ENCODE measurements at regions not wholly inside any gene's neighbourhood (a gene's known extent, or its start where the extent isn't known, plus 50 kb on each side); places are given as distances from the start of the nearest gene placed in this dataset.

GRCh38 chr1:208419746-208420420, 175.7 kb upstream of the PLXNA2 start:
- DNase-seq (ENCODE audit: low read depth): no peak

DNA sequence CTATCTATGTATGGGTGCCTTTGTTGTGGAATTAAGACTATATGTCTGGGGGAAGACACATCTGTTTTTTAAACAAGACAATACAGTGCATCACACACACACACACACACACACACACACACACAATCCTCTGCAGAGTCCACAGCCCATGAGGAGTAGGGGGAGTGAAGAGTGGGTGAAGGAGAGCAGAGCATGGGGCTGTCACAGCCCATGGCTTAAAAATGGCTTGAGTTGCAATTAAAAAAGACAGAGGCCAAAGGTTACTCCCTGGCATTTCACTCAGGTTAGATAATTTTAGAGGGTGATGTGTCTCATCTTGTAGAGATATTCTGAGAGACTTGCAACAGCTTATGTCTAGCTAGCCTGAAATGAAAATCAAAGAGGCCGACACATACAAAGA, 176.5 kb upstream of the PLXNA2 start:
- DNase-seq (ENCODE audit: low read depth): no peak

- DNase-seq (ENCODE audit: low read depth): no peak
Observed at GRCh38 chr1:208421486-208421885, 177.3 kb upstream of the PLXNA2 start.

GRCh38 chr1:208423526-208423925, 179.3 kb upstream of the PLXNA2 start:
- no peak for DNase-seq (ENCODE audit: low read depth)

DNA sequence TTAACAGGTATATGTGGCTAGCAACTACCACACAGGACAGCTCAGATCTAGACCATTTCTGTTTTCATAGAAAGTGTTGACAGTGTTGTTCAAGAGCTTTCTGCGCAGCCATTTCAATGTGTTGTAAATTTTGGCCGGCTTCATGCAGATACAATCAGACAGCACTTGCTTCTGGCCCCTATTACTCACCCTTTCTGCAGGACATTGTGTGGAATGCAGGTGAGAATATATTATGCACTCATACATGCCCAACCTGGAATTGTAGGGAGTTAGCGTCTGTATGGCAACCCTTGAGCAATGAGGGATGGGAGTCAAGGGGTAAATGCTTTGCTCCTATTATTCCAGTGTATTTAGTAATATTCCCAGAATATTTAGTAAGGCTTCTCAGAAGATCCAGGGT, 180.9 kb upstream of the PLXNA2 start:
- no peak for DNase-seq (ENCODE audit: low read depth)

DNA sequence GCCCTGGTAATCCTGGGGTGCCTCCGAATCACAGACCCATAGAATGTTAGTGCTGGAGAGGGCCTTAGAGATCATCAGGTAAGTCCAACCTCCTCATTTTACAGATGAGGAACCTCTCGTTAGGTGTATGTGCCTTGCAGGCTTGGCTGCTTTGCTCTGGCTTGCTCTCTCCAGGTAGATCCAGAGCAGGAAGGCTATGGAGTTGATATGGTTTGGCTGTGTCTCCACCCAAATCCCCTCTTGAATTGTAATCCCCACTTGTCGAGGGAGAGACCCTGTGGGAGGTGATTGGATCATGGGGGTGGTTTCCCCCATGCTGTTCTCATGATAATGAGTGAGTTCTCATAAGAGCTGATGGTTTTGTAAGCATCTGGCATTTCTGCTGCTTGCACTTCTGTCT, 186.0 kb upstream of the PLXNA2 start:
- DNase-seq (ENCODE audit: low read depth): no peak

DNA sequence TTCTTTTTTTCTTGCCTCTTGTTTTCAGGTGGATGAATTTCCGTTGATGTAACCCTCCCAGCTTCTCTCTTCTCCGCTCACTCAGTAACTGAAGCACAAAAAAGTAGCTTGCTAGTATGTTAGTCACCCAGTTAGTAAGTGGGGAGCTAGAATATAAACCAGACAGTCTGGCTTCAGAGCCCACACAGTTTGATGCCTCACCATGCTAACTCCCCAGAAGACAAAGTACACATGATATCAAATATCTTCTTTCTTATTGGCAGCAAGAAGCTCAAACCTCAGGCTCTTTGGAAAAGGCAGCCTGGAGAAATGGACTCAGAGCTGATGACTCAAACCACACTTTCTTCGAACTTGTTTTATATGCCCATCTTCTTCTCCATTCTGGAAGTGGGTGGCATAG, 187.5 kb upstream of the PLXNA2 start:
- no peak for DNase-seq (ENCODE audit: low read depth)

- no peak for DNase-seq (ENCODE audit: low read depth)
Observed at GRCh38 chr1:208432346-208432745, 188.2 kb upstream of the PLXNA2 start.

GRCh38 chr1:208433086-208433485, 188.9 kb upstream of the PLXNA2 start:
- DNase-seq (ENCODE audit: low read depth): no peak

DNA sequence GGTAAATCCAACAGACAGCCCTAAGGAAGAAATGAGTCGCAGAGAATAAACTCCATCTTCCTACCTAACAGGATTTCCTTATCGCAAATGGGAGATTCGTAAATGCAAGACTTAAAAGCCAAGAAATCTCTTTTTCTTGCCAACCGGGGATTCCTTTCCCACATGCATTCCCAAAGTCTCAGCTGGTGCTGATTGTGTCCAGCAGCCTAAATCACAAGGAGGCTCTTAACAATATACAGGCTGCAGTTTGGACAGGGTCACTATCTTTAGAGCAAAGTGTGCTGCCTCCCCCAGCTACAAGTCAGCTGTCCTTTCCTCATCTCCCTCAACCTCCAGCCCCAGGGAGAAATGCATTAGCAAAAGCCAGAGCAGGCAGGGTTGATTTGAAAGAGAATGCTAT, 189.8 kb upstream of the PLXNA2 start:
- DNase-seq (ENCODE audit: low read depth): no peak

GRCh38 chr1:208437401-208437800, 193.2 kb upstream of the PLXNA2 start:
- no peak for DNase-seq (ENCODE audit: low read depth)

DNA sequence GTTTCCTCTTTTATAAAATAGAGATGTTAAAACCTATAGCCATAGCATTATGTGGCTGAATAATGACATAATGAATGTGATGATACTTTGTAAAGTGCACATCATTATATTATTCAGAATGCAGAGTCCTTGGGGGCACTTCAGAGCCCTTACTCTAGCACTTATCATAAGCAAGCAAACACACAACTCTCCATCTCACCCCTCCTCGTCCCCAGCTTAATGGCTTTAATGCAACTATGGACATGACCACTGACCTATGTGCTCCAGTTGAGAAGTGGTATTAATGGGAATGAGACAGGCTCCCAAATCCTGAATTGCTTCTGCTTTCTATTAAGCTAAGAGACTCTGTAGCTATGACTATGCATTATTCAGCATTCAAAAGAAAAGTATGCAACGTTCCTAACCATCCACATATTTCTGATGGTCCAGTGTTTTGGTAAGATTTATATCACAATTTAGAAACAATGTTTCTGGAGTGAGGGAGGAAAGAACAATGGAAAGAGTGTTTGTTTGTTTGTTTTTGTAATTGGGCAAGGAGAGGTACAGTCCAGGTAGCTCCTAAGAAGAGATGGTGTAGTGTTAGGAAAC, 194.0 kb upstream of the PLXNA2 start:
- DNase-seq (ENCODE audit: low read depth): no peak

GRCh38 chr1:208445758-208446203, 201.6 kb upstream of the PLXNA2 start:
- no peak for DNase-seq (ENCODE audit: low read depth)

DNA sequence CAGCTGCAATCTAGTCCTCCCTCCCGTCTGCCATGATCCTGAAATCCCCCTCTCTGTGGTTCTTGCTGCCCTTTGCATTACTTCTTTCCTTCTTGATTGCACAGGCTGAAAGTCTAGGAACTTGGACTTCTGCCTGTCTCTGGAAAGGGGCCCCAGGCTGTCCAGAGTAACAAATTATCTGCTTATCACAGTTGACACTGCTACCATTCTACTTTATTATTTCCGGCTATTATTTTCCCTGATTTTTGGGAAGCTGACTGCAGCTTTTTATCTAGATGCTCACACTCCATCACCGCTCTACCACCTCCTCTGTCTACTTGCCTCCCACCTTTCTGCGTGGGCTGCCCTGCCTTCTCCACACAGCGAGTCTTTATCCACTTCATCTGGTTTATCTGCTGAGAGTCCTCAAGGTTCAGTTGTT, 202.1 kb upstream of the PLXNA2 start:
- no peak for DNase-seq (ENCODE audit: low read depth)

DNA sequence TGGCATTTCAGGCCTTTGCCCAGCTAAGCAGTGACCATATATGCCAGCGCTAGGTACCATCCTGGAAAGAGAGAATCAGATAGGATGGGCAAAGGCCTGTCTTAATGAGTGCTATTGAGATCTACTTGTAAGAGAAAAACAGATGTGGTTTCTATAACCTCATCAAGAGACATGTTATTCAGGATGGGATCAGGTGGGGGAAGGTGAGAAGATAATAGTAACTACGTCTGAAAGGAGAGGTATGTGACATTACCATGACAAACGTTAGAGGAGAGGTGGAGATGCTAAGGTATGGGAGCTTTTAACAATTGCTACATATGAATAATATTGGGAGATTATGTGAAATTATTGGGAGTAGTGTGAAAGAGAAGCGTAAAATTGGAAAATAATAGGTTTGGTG, 204.2 kb upstream of the PLXNA2 start:
- DNase-seq (ENCODE audit: low read depth): no peak

- DNase-seq (ENCODE audit: low read depth): no peak
Observed at GRCh38 chr1:208449951-208450350, 205.8 kb upstream of the PLXNA2 start.

- no peak for DNase-seq (ENCODE audit: low read depth)
Observed at GRCh38 chr1:208450958-208451357, 206.8 kb upstream of the PLXNA2 start.

DNA sequence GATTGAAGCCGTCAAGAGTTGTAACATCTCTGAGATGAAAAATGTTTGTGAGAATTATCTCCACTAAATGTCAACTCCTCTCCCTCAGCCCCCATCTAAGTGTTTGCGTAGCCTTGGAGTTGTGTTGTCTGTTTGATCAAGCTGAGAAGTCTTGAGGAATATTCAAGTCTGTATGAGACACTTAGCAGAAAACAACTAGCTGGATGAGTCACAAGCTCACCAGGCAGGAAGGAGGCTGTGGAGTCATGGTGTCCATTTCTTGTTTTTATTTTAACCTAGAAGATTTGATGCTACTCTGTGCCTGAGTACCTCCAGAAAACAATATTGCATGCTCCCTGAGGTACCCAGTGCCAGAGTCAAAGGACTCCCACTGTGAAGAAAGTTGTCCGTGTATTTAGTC, 211.6 kb upstream of the PLXNA2 start:
- no peak for DNase-seq (ENCODE audit: low read depth)

DNA sequence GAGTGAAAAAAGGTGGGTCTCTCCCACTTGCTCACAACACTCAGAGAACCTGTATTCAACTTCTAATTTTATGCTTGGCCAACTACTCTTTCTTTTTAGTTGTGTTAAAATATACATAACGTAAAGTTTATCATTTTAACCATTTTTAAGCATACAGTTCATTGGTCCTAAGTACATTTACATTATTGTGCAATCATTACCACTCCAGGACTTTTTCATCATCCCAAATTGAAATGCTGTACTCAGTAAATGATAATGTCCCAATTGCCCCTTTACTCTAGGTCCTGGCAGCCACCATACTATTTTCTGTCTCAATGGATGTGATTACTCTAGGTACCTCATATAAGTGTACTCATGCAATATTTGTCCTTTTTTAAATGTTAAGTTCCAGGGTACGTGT, 212.3 kb upstream of the PLXNA2 start:
- no peak for DNase-seq (ENCODE audit: low read depth)

GRCh38 chr1:208460823-208461222, 216.6 kb upstream of the PLXNA2 start:
- DNase-seq (ENCODE audit: low read depth): no peak

DNA sequence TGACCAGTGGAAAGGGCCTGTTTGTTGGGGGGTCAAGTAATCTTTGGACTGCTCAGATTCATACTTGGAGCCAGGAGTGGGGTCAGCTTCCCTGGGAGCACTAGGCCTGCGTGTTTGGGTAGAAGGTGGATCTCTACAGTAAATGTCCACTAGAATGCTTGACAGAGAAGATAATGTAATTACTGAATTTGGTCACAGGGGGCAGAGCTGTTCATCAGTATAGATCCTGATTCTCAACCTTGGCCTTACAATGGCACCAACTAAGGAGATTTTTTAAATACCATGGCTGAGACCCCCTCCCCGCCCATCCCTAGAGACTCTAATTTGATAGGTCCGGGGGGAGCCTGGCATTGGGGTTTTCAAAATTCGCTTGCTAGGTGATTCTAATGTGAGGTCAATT, 217.5 kb upstream of the PLXNA2 start:
- no peak for DNase-seq (ENCODE audit: low read depth)

DNA sequence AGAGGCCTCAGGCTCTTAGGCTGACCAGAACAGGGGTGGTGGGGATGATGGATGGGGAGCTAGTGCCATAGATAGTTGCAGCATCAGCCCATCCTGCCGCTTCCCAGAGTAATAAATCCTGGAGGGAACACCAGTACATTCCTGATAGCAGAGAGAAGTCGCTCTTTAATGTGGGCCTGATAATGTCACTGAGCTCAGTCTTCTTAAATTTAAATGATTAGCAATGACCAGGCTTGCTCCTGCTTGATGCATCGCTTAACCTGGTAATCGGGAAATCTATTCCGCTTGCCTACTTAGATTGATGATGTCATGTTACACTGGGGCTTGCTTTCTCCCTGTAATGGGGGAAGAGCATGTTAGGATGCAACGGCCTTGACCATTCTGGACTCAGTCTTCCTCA, 218.6 kb upstream of the PLXNA2 start:
- no peak for DNase-seq (ENCODE audit: low read depth)

GRCh38 chr1:208465266-208465665, 221.1 kb upstream of the PLXNA2 start:
- DNase-seq (ENCODE audit: low read depth): no peak
